ENCODE measurements at regions not wholly inside any gene's neighbourhood (a gene's known extent, or its start where the extent isn't known, plus 50 kb on each side); places are given as distances from the start of the nearest gene placed in this dataset.

GRCh38 chr11:115933564-115933963 is 429.3 kb upstream of the CADM1 start:
- no peak for TF ChIP-seq BATF2 (CRISPR knock-in tag; IDR thresholded peaks at IDR 0.05)
- no peak for TF ChIP-seq NR3C1 (CRISPR knock-in tag; IDR thresholded peaks at IDR 0.05)
- TF ChIP-seq FOSL1 (CRISPR knock-in tag; IDR thresholded peaks at IDR 0.05; ENCODE audit: borderline replicate concordance): no peak
- TF ChIP-seq FOXJ3 (CRISPR knock-in tag; IDR thresholded peaks at IDR 0.05; ENCODE audit: borderline replicate concordance): no peak
- no peak for TF ChIP-seq ZSCAN29 (CRISPR knock-in tag; conservative IDR thresholded peaks at IDR 0.05)
- no peak for TF ChIP-seq ZNF564 (CRISPR knock-in tag; IDR thresholded peaks at IDR 0.05)
- no peak for TF ChIP-seq TAF1 (CRISPR knock-in tag; IDR thresholded peaks at IDR 0.05)
- no peak for TF ChIP-seq ZNF326 (CRISPR knock-in tag; IDR thresholded peaks at IDR 0.05; ENCODE audit: borderline replicate concordance)
- TF ChIP-seq RFX1 (IDR thresholded peaks at IDR 0.05): no peak

All from HepG2 (cell line).